ENCODE measurements at regions not wholly inside any gene's neighbourhood (a gene's known extent, or its start where the extent isn't known, plus 50 kb on each side); places are given as distances from the start of the nearest gene placed in this dataset.

GRCh38 chr10:78314651-78315050, 281.0 kb downstream of the RPS24 start:
- DNase-seq (ENCODE audit: extremely low read depth, low read depth), result no peak
- TF ChIP-seq, protein P1, sequence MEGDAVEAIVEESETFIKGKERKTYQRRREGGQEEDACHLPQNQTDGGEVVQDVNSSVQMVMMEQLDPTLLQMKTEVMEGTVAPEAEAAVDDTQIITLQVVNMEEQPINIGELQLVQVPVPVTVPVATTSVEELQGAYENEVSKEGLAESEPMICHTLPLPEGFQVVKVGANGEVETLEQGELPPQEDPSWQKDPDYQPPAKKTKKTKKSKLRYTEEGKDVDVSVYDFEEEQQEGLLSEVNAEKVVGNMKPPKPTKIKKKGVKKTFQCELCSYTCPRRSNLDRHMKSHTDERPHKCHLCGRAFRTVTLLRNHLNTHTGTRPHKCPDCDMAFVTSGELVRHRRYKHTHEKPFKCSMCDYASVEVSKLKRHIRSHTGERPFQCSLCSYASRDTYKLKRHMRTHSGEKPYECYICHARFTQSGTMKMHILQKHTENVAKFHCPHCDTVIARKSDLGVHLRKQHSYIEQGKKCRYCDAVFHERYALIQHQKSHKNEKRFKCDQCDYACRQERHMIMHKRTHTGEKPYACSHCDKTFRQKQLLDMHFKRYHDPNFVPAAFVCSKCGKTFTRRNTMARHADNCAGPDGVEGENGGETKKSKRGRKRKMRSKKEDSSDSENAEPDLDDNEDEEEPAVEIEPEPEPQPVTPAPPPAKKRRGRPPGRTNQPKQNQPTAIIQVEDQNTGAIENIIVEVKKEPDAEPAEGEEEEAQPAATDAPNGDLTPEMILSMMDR (IDR thresholded peaks at IDR 0.05; ENCODE audit: low read depth, low read length, missing control alignments), result no peak
- no peak overlapping the region for H3K4me3 ChIP-seq (replicated peaks; ENCODE audit: low read depth, low read length)

DNA sequence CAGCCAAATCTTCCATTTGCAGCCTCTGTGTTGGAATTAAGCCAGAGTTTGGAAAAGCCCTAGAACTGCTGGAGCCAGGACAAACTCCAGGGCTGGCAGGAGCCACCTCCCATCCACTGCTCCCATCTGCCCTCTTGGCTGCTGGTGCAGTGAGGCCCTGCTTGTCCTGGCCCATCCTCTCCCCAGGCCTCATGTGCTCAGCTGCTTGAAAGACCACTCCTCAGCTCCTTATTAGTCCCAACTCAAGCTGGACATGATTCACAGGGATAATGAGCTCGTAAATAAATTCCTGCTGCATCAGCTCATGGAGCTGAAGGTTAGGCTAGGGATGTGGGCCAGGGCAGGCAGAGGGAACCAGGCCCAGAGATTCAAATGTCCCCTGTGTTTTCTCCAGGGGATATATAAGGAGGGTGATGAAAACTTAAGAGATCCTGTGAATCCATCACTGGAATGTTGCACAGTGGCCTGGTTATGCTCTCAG, 282.8 kb downstream of the RPS24 start:
- TF ChIP-seq, protein P1 (IDR thresholded peaks at IDR 0.05; ENCODE audit: low read depth, low read length, missing control alignments), result no peak
- DNase-seq (ENCODE audit: extremely low read depth, low read depth), result peak; percentile 42
- H3K4me3 ChIP-seq (replicated peaks; ENCODE audit: low read depth, low read length), result no peak overlapping the region

- no peak for DNase-seq (ENCODE audit: extremely low read depth, low read depth)
- no peak overlapping the region for H3K4me3 ChIP-seq (replicated peaks; ENCODE audit: low read depth, low read length)
- TF ChIP-seq, protein P1 (IDR thresholded peaks at IDR 0.05; ENCODE audit: low read depth, low read length, missing control alignments), result no peak
These were observed 284.6 kb downstream of the RPS24 start for GRCh38 chr10:78318305-78318704.

DNA sequence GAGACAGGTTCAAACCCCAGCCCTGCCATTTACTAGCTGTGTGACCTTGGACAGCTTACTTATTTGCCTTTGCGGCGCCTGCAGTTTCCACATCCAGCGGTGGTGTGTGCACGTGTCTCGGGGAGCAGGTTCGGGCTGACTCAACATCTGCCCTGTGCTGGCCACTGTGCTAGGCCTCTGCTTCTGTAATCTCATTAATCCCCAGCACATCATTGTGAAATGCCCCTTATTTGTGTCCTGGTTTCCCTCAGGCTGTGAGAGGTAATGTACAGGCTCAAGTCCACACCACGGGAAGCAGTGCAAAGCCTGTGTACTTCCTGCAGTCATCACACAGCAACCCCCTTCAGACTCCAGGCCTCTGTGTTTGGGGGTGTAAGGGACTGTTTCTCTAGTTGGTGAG, 285.7 kb downstream of the RPS24 start:
- TF ChIP-seq, protein P1 (IDR thresholded peaks at IDR 0.05; ENCODE audit: low read depth, low read length, missing control alignments), result no peak
- no peak for DNase-seq (ENCODE audit: extremely low read depth, low read depth)

DNA sequence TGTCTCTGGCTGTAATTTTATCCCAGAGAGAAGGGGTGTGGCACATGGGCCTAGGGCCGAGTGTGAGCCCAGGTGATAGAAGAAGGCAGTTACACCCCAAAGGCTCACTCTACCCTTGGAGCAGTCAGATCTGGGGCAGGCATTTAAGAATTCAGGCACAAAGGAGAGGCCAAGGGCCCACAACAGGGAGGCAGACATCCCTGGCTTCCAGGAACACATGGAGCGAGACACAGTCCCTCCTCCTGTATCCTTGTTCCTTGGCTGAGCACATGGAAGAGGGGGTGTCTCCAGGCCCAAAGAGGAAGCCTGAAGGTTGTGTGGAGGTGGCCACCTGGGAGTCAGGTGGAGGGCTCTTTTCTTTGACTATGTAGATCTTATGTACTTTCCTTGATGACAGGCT, 286.2 kb downstream of the RPS24 start:
- TF ChIP-seq, protein P1 (IDR thresholded peaks at IDR 0.05; ENCODE audit: low read depth, low read length, missing control alignments), result no peak
- DNase-seq (ENCODE audit: extremely low read depth, low read depth), result no peak
- H3K4me3 ChIP-seq (replicated peaks; ENCODE audit: low read depth, low read length), result no peak overlapping the region

More for the DNA sequence above, 285.7 kb downstream of the RPS24 start:
- no peak overlapping the region for H3K4me3 ChIP-seq (replicated peaks; ENCODE audit: low read depth, low read length)

GRCh38 chr10:78320506-78320905, 286.8 kb downstream of the RPS24 start:
- no peak overlapping the region for H3K4me3 ChIP-seq (replicated peaks; ENCODE audit: low read depth, low read length)
- no peak for DNase-seq (ENCODE audit: extremely low read depth, low read depth)
- TF ChIP-seq, protein P1 (IDR thresholded peaks at IDR 0.05; ENCODE audit: low read depth, low read length, missing control alignments), result no peak

DNA sequence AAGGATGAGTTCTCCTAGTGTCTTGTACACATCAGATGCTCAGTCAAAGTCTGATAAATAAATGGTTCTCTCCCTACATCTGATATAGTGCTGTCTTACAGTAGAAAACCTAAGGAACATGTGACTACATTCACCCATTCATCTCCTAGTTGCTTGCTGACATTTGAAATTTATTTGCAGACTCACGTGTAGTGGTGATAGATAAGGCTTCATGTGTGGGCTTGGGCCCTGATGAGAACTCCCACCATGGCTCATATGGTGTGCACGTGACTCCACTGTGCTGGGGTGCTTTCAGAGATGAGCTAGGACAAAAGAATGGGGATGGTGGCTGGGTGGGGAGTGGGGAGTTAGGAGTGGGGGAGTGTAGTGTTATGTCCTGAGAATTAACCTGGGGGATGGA, 287.3 kb downstream of the RPS24 start:
- TF ChIP-seq, protein P1 (IDR thresholded peaks at IDR 0.05; ENCODE audit: low read depth, low read length, missing control alignments), result no peak
- DNase-seq (ENCODE audit: extremely low read depth, low read depth), result no peak
- H3K4me3 ChIP-seq (replicated peaks; ENCODE audit: low read depth, low read length), result no peak overlapping the region
